Left ventricle myocardium superior (tissue), 1 donor: ENCODE measurements at regions not wholly inside any gene's neighbourhood (a gene's known extent, or its start where the extent isn't known, plus 50 kb on each side); places are given as distances from the start of the nearest gene placed in this dataset.

Source experiments
- ATAC-seq: fragments of 200-7000 bp; cut with Tn5 transposase; one replicate; pipeline ENCODE4 v1.9.1; 2020; ENCODE audit warnings: mild to moderate bottlenecking, moderate library complexity
- DNase-seq: peaks from one replicate; pipeline ENCODE4 v3.0.0-alpha.2; 2020
- intact Hi-C: fragments of 100-400 bp; cut with micrococcal nuclease; formaldehyde crosslinking; loops from one replicate; pipeline ENCODE4 v1.11.0; 2022
- donor health status: DM: no; HTN: yes; CAD: no; lungs with severe emphysema.

DNA sequence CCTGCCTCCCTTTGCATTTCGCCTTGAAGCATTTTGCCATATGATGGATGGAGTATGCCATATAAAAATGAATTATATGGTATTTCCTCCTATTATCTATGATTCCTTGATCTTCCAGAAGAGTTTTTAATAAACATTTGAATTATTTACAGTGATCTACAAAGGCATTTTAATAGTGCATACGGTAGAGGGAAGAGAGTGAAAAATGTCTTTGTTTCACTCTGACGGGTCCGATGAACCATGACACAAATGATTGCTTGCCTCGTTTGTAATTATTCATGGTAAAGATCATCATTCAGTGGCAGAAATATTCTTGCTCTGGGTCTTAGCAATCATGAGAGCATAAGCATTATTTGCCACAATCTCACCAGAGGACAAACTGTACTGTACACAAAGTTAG is 1010.9 kb downstream of the NTRK3 start:
- intact Hi-C loops, result no loop called here
- DNase-seq (no peak), ATAC-seq (no peak)

DNA sequence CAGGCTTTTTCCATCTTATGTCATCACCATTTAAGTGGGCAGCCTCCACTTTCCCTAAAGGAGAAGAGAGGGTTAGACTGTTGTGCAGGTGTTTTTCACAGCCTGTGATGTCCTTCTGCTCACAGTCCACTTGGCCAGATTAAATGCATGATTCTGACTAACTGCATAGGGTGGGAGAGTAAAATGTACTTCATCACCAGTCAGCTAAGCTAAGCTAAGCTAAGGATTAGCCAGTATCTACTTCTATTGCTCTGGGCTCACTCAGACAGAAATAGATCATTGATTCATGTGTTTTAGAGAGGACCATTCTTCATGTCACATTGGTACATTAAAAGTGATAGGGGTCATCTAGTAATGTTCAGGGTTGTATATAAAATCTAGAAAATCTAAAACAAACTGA is 1013.1 kb downstream of the NTRK3 start:
- DNase-seq (no peak), ATAC-seq (no peak)
- intact Hi-C loops, result no loop called here

DNA sequence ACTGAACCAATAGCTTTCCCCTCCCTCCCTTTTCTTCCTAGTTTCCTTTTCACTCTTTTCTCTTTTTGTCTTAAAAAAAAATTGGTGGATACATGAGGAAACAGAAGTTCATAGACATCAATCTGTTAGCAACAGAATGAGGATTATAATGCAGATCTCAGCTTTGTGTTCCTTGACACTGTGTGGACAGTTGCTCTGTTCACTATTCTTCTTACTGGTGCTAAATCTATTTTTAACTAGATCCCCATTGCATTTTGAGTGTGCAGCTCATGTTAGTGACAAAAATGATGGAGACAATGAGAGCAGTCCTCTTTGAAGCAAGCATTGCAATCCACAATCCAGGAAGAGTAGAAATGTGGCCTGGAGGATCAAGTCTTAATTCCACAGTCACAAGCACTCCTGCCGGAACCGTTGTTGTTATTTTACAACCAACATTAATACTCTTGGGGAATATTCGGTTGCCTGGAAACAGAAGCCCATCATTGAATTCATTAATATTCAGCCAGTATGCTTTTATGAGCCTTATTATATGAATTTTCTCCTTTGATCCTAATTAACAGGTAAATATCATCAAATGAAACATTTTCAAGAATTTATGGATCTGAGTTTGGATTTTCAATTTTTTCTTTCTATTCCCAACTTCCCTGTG is 1016.8 kb downstream of the NTRK3 start:
- intact Hi-C loops, result no loop called here
- ATAC-seq, result no peak
- DNase-seq, result no peak

DNA sequence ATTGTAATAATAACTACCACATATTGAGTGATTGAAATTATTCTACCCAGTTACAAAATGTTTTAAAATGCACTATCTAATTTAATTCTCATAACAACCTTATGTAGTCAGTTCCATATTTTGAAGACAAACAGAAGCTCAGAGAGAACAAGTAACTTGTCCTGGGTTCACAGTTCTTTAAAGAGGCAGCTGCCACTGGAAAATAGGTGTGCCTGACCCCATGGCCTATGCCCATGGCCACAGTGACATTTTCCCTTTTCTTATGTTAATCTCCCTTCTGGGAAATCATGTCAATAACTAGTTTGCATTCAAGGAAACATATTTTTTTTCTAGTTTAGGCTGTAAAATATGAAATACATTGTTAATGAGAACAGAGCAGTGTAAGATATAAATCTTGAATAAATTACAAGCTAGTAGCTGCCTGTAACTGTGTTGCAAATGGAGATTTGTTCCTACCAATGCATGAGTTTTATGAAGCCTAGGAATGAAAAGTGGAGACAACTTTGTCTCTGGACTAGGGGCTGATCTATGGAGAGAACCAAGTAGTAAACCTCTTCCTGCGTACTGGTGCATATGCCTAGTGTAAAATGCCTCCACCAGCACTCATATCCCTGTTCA is 1018.0 kb downstream of the NTRK3 start:
- ATAC-seq (no peak), DNase-seq (no peak)

DNA sequence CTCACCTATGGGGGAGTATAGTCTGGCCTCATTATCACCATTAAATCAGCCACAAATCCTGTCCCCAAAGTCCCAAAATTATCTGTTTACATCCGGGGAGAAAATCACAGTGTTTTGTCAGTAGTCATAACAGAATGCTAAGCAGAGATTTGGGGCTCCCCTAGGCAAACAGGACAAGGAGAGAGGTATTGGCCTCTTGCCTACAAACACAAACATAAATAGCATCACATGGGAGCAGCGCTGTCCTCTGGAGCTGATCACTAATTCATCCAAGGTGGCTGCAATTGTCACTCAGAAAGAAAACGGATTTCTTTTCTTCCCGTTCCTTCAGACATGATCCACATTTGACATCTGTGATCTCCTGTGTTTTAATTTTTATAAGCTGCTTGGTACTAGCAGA is 1028.1 kb downstream of the NTRK3 start:
- intact Hi-C loops, result no loop called here
- ATAC-seq (no peak), DNase-seq (no peak)

More for the DNA sequence above, 1018.0 kb downstream of the NTRK3 start:
- intact Hi-C loops, result no loop called here

DNA sequence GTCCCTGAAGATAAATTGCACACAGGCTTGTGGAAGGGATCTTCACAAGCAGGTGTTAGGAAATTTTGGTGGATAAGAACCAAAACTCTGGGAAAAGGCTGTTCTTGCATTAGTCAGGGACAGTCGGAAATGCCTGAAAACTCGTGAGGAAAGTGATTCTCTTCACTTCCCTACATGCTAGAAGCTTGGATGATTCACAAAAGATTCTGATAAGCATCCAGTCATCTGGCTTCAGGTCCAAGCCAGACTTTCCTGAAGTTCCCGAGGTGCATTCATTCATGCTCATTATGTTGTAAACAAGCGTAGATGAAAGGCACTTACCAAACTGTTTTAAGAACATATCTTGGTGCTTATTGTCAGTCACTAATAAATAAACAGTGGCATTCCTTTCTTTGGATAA is 1028.7 kb downstream of the NTRK3 start:
- DNase-seq, result no peak
- intact Hi-C loops, result no loop called here
- ATAC-seq, result no peak

DNA sequence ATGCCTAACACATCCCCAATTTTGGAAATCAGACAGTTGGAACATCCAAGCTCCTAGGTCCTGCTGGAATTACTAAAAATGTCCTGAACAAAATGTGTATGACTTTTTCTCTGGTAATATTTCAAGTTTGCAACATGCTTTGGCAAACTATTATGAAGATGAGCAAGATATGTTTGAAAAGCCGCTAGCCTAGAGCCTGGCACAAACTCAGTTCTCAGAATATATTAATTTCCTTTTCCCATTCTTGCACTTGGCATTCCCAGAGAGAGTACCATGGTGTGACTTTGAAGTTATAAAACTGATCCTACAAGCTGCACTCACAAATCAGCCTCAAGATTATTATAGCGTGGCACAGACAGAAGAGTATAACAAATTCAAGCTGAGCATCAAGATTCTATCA is 1031.1 kb downstream of the NTRK3 start:
- intact Hi-C loops, result no loop called here
- DNase-seq, result no peak
- no peak for ATAC-seq

DNA sequence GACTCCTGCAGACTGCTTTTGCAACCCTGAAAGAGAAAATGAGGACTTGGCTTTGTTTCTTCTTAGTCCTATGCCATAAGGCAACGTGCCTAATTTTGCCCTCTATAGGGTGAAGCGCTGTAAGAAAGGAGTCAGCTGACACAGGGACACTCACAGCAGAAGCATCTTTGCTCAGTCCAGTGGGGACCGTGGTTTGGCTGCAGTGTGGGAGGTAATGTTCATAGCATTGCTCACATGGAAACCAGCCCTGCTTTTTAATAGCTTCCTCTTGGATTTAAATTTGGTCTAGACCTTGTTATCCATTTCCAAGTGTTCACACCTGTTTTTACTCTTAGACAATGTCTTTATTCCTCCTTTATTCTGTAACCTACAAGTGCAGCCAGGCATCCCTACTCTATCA is 1032.1 kb downstream of the NTRK3 start:
- DNase-seq, result no peak
- intact Hi-C loops, result no loop called here
- no peak for ATAC-seq

DNA sequence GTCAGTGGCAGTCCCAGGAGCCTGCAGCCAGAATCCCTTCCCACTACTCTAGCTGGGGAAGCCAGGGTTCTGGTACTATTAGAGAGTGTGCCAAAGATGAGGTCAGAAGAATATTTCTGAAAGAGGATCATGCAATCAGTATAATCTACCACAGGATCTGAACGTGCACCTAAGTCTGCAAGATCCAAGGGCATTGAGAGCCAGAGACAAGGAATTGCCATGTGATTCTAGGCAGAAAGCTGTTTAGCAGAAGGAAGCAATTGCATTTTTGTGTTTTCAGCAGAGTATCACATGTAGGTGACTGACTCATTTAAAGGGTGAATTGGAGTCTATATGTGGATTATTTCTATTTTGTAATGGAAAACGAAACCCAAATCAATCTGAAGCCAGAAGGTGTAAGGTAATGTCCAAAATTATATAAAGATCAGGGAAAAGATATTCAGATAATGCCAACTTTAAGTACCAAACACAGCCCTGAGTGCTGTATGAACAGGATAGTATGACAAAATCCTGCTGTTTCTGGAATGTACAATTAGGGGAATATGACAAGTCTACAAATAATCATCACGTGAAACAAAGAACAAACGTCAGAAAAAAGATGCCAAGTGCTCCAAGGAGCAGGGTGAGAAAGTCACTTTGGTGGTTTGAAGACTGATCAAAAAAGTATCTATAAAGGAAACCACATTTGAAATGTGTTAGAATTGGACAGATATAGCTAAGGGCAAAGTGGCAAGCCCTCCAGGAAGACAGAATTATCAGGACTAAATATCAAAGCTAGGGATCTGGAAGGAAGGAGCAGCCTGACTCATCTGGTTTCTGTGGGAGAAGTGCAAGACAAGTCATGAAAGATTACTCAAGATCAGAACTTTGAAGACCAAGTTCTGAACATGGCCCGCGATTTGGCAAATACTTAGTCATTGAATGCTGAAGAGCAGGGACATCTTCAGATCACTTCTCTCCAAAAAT is 1036.6 kb downstream of the NTRK3 start:
- intact Hi-C loops, result no loop called here

DNA sequence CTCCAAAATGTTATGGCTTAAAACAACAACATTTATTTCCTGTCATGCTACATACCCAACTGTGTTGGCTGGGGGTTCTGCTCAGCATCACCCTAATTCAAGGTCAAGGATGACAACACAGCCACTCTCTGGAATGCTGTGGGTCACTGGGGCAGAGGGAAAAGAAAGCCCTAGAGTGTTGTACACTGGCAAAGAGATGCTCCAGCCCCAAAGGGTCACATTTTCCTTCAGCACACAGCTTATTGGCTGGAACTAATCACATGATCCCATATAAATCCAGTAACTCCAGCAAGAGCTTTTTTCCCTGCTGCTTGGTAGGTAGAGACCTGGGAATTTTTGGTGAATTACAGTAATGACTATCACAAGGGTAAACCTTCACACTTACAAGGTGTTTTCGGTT is 1041.4 kb downstream of the NTRK3 start:
- intact Hi-C loops, result no loop called here
- no peak for DNase-seq
- no peak for ATAC-seq

More for the DNA sequence above, 1036.6 kb downstream of the NTRK3 start:
- DNase-seq (no peak), ATAC-seq (no peak)

DNA sequence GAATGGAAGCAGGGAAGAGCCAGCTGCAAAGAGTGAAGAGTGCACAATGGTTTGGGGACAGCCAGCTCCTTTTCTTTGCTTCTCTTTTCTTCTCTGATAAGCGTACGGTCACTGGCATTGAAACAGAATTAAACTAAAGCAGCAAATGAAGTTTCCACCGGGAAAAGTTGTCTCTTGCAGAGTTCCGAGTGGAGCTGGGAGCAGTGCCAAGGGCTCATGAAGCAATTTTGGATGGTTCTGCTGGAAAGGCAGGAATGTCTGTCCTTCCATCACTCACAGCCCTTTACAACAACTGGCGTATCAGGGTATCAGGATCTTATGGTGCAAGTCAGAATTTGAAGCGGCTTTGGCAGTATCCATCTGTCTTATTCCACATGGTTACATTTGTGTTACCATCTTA is 1042.9 kb downstream of the NTRK3 start:
- ATAC-seq, result no peak
- intact Hi-C loops, result no loop called here
- DNase-seq, result no peak

DNA sequence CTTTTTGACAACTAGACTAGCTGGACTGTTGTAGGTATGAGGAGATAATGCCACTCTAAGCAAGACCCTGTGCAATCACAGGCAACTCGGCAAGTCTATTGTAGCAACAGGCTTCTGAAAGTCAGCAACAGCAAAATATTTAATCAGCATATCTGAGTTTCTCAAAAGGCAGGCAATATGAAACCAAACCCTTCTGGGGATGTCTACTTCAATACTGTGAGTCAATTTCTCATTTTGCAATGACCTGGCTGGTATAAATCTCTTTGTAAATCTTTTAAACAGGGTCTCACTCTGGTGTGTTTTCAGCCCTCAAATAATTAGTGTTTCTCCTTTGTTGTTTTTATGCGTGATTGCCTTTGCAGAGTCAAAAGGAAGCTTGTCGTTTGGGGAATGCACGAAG is 1044.5 kb downstream of the NTRK3 start:
- no peak for ATAC-seq

DNA sequence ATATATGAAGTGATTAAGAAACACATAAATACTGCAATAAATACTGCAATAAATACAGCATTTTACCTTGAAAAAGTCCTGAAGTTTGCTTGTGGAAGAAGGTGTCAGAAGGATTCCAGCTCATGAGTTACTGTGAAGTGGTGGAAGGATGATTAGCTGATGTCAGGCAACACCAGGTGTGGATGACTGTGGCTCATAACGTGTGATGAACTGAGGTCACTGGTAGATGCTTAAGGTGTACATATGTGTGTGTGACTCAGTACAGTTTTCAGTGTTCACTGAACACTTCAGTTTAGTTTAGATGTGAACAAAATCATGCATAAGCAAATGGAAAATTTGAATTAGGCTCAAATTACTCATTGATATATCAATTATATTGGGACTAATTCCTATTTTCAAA is 1045.0 kb downstream of the NTRK3 start:
- DNase-seq, result no peak
- intact Hi-C loops, result no loop called here
- no peak for ATAC-seq

More for the DNA sequence above, 1044.5 kb downstream of the NTRK3 start:
- no peak for DNase-seq
- intact Hi-C loops, result no loop called here

DNA sequence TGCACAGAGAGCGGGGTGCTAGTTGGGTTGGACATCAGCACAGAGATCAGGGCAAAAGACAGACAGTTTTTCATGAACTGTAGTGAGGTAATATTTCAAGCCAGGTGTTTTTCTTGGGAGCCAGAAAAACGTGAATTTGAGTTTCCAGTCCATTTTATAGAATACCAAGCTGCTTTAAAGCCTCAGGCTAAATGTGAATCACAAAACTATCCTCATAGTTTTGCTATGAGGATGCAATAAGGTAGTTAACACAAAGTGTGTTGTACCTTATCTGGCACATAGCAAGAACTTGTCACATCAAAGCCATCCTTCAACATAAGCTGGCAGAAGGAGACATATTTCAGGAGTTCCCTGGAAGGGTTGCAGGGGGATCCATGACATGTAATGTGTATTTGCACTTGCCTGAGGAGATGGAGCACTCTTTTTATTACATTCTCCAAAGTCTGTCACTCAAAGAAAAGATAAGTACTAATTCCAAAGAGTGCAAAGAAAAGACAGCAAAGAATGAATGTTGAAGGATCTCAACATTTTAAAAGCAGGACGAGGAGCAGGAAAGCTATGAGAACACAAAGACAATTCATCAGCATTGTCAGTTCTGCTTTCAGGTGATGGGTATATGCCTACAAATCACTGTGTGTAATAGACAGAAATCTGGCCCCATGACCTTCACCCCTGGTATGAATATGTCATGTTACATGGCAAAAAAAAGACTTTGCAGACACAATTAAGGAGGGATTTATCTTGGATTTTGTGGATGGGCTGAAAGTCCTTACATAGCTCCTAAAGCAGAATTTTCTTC is 1046.4 kb downstream of the NTRK3 start:
- intact Hi-C loops, result no loop called here
- ATAC-seq (no peak), DNase-seq (no peak)

DNA sequence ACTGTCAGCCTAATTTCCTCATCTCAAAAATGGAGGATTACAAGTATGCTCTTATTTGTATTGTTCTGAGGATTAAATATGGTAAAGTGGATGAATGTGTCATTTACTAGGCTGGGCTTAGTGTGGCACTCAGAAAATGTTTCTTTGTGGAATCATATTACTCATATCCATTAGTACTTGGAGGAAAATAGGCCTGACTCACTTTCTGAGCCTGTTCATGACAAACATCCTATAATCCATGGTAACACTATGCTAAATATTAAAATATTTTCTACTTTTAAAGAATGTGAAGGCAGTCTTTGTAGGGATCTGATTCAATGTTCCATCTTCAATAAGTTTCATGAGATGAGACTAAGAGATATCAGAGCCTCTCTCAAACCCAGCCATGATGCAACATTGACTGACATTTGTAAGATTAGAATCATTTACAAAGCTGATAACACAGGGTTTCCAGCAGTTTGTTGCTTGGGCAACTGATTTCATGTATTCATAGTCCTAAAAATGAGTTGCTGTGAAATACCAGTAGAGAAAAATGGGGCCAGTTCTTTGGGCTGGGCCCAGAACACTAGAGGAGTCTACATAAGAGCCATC is 1048.5 kb downstream of the NTRK3 start:
- DNase-seq (no peak), ATAC-seq (no peak)
- intact Hi-C loops, result no loop called here

DNA sequence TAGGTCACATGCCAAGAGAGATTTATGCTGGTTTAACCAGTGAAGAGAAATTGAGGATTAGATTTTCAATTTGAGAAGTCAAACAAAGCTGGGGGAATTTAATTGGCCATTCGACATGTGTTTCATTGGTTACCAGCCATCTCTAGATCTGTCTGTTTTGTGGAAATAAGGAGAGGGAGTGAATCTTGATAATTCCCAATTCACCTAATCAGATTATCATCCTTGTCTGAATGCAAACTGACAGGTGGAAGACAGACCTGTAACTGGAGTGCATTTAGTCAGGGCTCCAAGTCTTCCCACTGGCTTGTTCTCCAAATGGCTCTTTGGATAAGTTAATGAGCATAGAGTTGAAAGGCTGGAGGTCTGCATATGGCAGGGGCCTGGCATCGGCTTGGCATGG is 1049.3 kb downstream of the NTRK3 start:
- intact Hi-C loops, result no loop called here
- no peak for ATAC-seq

DNA sequence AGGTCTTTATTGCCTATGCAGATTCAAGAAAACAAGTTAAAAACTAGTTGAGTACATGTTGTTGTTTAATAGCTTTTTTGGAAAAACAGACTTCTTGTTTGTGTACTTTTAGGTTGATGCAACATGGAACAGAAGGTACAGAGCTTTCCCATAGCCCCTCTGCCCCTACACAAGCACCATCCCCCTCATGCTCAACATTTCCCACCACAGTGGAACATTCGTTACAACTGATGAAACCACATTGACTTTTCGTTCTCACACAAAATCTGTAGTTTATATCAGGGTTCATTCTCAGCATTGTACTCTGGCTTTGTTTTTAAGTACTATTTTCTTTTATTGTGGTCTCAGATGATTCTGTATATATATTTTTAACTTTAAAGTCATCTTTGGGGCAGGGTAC is 1054.6 kb downstream of the NTRK3 start:
- intact Hi-C loops, result no loop called here
- DNase-seq (no peak), ATAC-seq (no peak)

More for the DNA sequence above, 1049.3 kb downstream of the NTRK3 start:
- DNase-seq, result no peak

DNA sequence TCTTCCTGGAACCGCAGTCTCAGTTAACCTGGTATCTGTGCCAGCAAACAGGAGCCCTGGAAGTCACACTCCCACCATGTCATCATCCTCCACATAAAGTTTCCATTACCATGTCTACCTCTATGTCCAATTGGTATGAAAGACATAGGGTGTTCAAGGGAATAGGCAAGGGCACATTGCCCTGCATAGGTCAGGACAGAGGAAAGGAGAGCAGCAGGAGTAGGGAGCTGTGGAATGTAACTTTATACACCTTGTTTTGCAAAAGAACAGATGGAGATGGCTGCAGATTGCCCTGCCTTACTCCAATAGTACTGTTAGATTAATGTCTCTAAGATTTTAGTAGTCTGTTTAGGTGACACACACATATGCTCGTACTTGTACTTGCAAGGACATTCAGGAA is 1056.4 kb downstream of the NTRK3 start:
- intact Hi-C loops, result no loop called here
- DNase-seq (no peak), ATAC-seq (no peak)

DNA sequence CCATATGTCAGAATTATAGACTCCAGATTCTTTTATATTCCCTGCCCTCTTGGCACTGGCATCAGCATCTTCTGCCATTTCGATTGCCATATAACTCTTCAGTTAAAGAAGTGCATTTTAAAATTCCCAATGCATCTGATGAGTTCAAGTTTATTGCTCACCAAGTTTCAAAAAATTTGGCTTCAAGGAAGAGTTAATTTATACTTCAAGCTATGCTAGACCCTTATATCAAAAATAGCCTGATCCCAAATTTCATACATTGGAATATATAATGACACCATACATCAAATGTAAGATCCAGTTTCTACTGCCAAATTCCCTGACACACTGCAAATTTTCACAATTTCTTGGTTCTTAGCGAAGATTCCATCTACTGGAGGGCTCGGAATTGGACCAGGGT is 1058.6 kb downstream of the NTRK3 start:
- no peak for DNase-seq
- intact Hi-C loops, result no loop called here
- ATAC-seq, result no peak
